HepG2 (cell line): ENCODE measurements at regions not wholly inside any gene's neighbourhood (a gene's known extent, or its start where the extent isn't known, plus 50 kb on each side); places are given as distances from the start of the nearest gene placed in this dataset.

Experiments used
- ATAC-seq: fragments of 200-7000 bp; cut with Tn5 transposase; 3 replicates; pipeline ENCODE4 v1.9.1; 2020; ENCODE audit warnings: mild to moderate bottlenecking, moderate library complexity
- BruUV-seq: library from RNA; stranded (reverse); fragments of 400-500 nt; replicated peaks from 2 replicates; lab custom pipeline; 2021; lab: Mats Ljungman, UMichigan
- CTCF ChIA-PET: fragments of 300-600 bp; formaldehyde crosslinking; extraction: SDS; loops from one replicate; lab custom pipeline; 2021; ENCODE audit warnings: low total read pairs, inconsistent platforms, low intra/inter-chr PET ratio; lab: Yijun Ruan, JAX
- POLR2A ChIA-PET: fragments of 350-600 bp; sonication (Branson Sonifier 250); formaldehyde crosslinking; loops from one replicate; lab custom pipeline; 2020; ENCODE audit warnings: antibody characterized with exemption, inconsistent platforms; lab: Yijun Ruan, JAX
- DNase-seq: peaks from one replicate; pipeline ENCODE4 v3.0.0-alpha.2; 2015; ENCODE audit warnings: low spot score
- FAIRE-seq: peaks from 3 replicates; lab custom pipeline; 2011; peaks lifted over from hg19 to GRCh38; lab: Jason Lieb, UNC
- H2AFZ ChIP-seq: one replicate; pipeline ENCODE4 v1.6.1; 2011; ENCODE audit warnings: low read length, inconsistent platforms
- H3K27ac ChIP-seq: fragments of 300-600 bp; 3 replicates; pipeline ENCODE4 v1.8.0; 2011; ENCODE audit warnings: mixed run types, mild to moderate bottlenecking, mixed read lengths, low read length, inconsistent platforms; ENCODE audit not compliant: insufficient read depth; ENCODE audit errors: extremely low read length
- H3K27me3 ChIP-seq, 2 experiments: fragments of 200-600 bp in 1 of 2; 2 replicates in 1 of 2; 3 replicates in 1 of 2; pipeline versions ENCODE4 v1.6.0 to v1.8.0; 2011; ENCODE audit warnings: low read length in 2 of 2, mild to moderate bottlenecking in 2 of 2, moderate library complexity in 2 of 2, inconsistent platforms in 1 of 2; ENCODE audit not compliant: insufficient read depth in 2 of 2, control insufficient read depth in 1 of 2
- H3K36me3 ChIP-seq, 2 experiments: fragments of 200-600 bp in 1 of 2; replicated peaks in 1 of 2; 2 replicates in 1 of 2; 3 replicates in 1 of 2; pipeline versions ENCODE4 v1.5.1 to v1.8.0; 2011; ENCODE audit warnings: low read length in 2 of 2, inconsistent platforms in 1 of 2; ENCODE audit not compliant: insufficient read depth in 2 of 2, control insufficient read depth in 1 of 2
- H3K4me1 ChIP-seq: 2 replicates; pipeline ENCODE4 v1.5.1; 2012; ENCODE audit warnings: low read length, inconsistent platforms; ENCODE audit not compliant: insufficient read depth
- H3K4me2 ChIP-seq: 2 replicates; pipeline ENCODE4 v1.6.0; 2011; ENCODE audit warnings: low read depth, low read length, inconsistent platforms
- H3K4me3 ChIP-seq, 3 experiments: fragments of 200-600 bp in 1 of 3; sonication (generic), shearing (Covaris generic) in 1 of 3; replicated peaks in 1 of 3; 2 replicates each; pipeline ENCODE4 v1.5.1; 2011 to 2016; ENCODE audit warnings: low read length in 3 of 3, inconsistent platforms in 2 of 3, low read depth in 2 of 3, mild to moderate bottlenecking in 2 of 3, control low read depth in 1 of 3, mixed read lengths in 1 of 3; ENCODE audit not compliant: insufficient read depth in 1 of 3
- H3K79me2 ChIP-seq: one replicate; pipeline ENCODE4 v1.6.1; 2011; ENCODE audit warnings: low read length, inconsistent platforms; ENCODE audit not compliant: insufficient read depth
- H3K9ac ChIP-seq: 2 replicates; pipeline ENCODE4 v1.6.0; 2011; ENCODE audit warnings: mild to moderate bottlenecking, low read depth, low read length, inconsistent platforms; ENCODE audit not compliant: insufficient read depth
- H3K9me3 ChIP-seq: 2 replicates; pipeline ENCODE4 v1.5.1; 2012; ENCODE audit warnings: mild to moderate bottlenecking, low read length
- H4K20me1 ChIP-seq: 2 replicates; pipeline ENCODE4 v1.6.0; 2011; ENCODE audit warnings: inconsistent platforms, mild to moderate bottlenecking, low read length, moderate library complexity; ENCODE audit not compliant: insufficient read depth
- CEBPB ChIP-seq: IDR thresholded peaks from 2 replicates; pipeline ENCODE4 v1.6.1; 2011; ENCODE audit warnings: low read depth, low read length, improper control_type of control experiment, borderline replicate concordance
- HBP1 ChIP-seq: IDR thresholded peaks from 2 replicates; pipeline ENCODE4 v1.6.1; 2016; ENCODE audit warnings: low read depth, control low read depth
- HNF4A ChIP-seq: sonication (generic); formaldehyde crosslinking; IDR thresholded peaks from 2 replicates; pipeline ENCODE4 v1.4.0; 2020; ENCODE audit warnings: missing genetic modification reagents
- IKZF1 ChIP-seq: fragments of 450-650 bp; IDR thresholded peaks from 2 replicates; pipeline ENCODE4 v1.7.1; 2016
- NFKB2 ChIP-seq: sonication (generic); formaldehyde crosslinking; IDR thresholded peaks from 2 replicates; pipeline ENCODE4 v1.4.0; 2020; ENCODE audit warnings: missing genetic modification reagents, borderline replicate concordance
- SKIL ChIP-seq: sonication (generic); formaldehyde crosslinking; IDR thresholded peaks from 2 replicates; pipeline ENCODE4 v1.8.0; 2022; ENCODE audit warnings: missing genetic modification reagents, mild to moderate bottlenecking, moderate library complexity, borderline replicate concordance
- STAT6 ChIP-seq: sonication (generic); formaldehyde crosslinking; IDR thresholded peaks from 2 replicates; pipeline ENCODE4 v1.4.0; 2020; ENCODE audit warnings: missing genetic modification reagents, mild to moderate bottlenecking, borderline replicate concordance
- SUZ12 ChIP-seq: fragments of 150-350 bp; IDR thresholded peaks from 2 replicates; pipeline ENCODE4 v1.6.1; 2014; ENCODE audit warnings: low read depth, low read length
- ZNF224 ChIP-seq: sonication (generic); formaldehyde crosslinking; IDR thresholded peaks from 2 replicates; pipeline ENCODE4 v1.5.0; 2020; ENCODE audit warnings: mild to moderate bottlenecking, missing genetic modification reagents
- ZNF567 ChIP-seq: sonication (generic); formaldehyde crosslinking; IDR thresholded peaks from 2 replicates; pipeline ENCODE4 v1.8.1; 2023; ENCODE audit warnings: mild to moderate bottlenecking, missing genetic modification reagents, borderline replicate concordance
- ZNF615 ChIP-seq: sonication (generic); formaldehyde crosslinking; IDR thresholded peaks from 2 replicates; pipeline ENCODE4 v1.5.0; 2020; ENCODE audit warnings: mild to moderate bottlenecking, missing genetic modification reagents, borderline replicate concordance
- ZNF7 ChIP-seq: IDR thresholded peaks from 2 replicates; pipeline ENCODE4 v1.6.1; 2016; ENCODE audit warnings: missing biosample characterization, missing genetic modification reagents
- WGBS: methylation state at CpG from one replicate; pipeline ENCODE4 v1.1.6; 2017; ENCODE audit warnings: low lambda C conversion rate; 5-methylcytosine and 5-hydroxymethylcytosine counted together
- in situ Hi-C: cut with HindIII; loops from 2 replicates; pipeline ENCODE4 v1.10.0; 2017; ENCODE audit warnings: low pct_unique_long_range_greater_than_20kb; ENCODE audit not compliant: extremely low pct_ligation_motif_present
- intact Hi-C: fragments of 100-400 bp; cut with micrococcal nuclease; formaldehyde crosslinking; loops from one replicate; pipeline ENCODE4 v1.10.0; 2022; ENCODE audit not compliant: unreplicated experiment

GRCh38 chr1:60958001-60958400, 124.4 kb upstream of the NFIA start (continued):
- TF ChIP-seq SUZ12 = no peak
- TF ChIP-seq HNF4A (CRISPR knock-in tag) = no peak
- TF ChIP-seq ZNF7 = no peak
- no peak for TF ChIP-seq ZNF224

GRCh38 chr1:60956520-60956919, 125.8 kb upstream of the NFIA start:
- intact Hi-C loops = no loop called here
- H3K4me1 ChIP-seq = no peaks in the 10 kb centered on the region
- BruUV-seq = no TSS peak
- ATAC-seq = no peak
- no peaks in the 10 kb centered on the region for H3K36me3 ChIP-seq
- H3K27me3 ChIP-seq = peaks cover 2 to 12% of the 10 kb centered on the region in 2 experiments; a peak in 3 of 5 replicates
- 78% methylated on average over 3 of the region's 3 CpGs for WGBS
- no peaks in the 10 kb centered on the region for H4K20me1 ChIP-seq
- H3K9me3 ChIP-seq = no peaks in the 10 kb centered on the region
- no peak for FAIRE-seq
- POLR2A ChIA-PET = no interaction called here
- CTCF ChIA-PET = no interaction called here
- H3K27ac ChIP-seq = no peak overlapping the region
- H3K9ac ChIP-seq = no peak overlapping the region
- in situ Hi-C loops = no loop called here
- H3K4me3 ChIP-seq = no peak overlapping the region
- DNase-seq = no peak
- H3K79me2 ChIP-seq = no peaks in the 10 kb centered on the region
- no peak overlapping the region for H3K4me2 ChIP-seq
- TF ChIP-seq IKZF1 = no peak
- TF ChIP-seq CEBPB = peak; percentile 37; the same call in 1 of the 2 replicates
- H2AFZ ChIP-seq = no peak overlapping the region

GRCh38 chr1:60952612-60953111, 129.7 kb upstream of the NFIA start:
- BruUV-seq = no TSS peak
- Histone ChIP-seq H2AFZ (no peak overlapping the region), H3K9ac (no peak overlapping the region), H3K27ac (no peak overlapping the region), H3K36me3 (no peaks in the 10 kb centered on the region), H3K4me2 (no peak overlapping the region), H3K27me3 (peaks cover 3 to 25% of the 10 kb centered on the region in 2 experiments; a peak in 4 of 5 replicates), H3K4me3 (no peak overlapping the region), H3K4me1 (no peaks in the 10 kb centered on the region), H4K20me1 (no peaks in the 10 kb centered on the region), H3K9me3 (no peaks in the 10 kb centered on the region), H3K79me2 (no peaks in the 10 kb centered on the region)
- ChIA-PET POLR2A (no interaction called here), CTCF (no interaction called here)
- FAIRE-seq (no peak), ATAC-seq (no peak), DNase-seq (no peak)
- WGBS = 64% methylated on average over 10 of the region's 10 CpGs
- intact Hi-C loops (no loop called here), in situ Hi-C loops (no loop called here)
- TF ChIP-seq SKIL (no peak), ZNF567 (CRISPR knock-in tag) (no peak), ZNF615 (CRISPR knock-in tag) (no peak), NFKB2 (CRISPR knock-in tag) (no peak), STAT6 (CRISPR knock-in tag) (no peak), HBP1 (CRISPR knock-in tag) (no peak)
